ENCODE measurements at regions not wholly inside any gene's neighbourhood (a gene's known extent, or its start where the extent isn't known, plus 50 kb on each side); places are given as distances from the start of the nearest gene placed in this dataset.

- no peak for DNase-seq (ENCODE audit: low read depth)
- no peak overlapping the region for H3K4me3 ChIP-seq (ENCODE audit: low read length)
- no peak for TF ChIP-seq CTCF (conservative IDR thresholded peaks at IDR 0.05; ENCODE audit: low read length)
These were observed 230.3 kb upstream of the PFKP start for GRCh38 chr10:2836921-2837662.

GRCh38 chr10:2834214-2834613 lies 233.1 kb upstream of the PFKP start:
- H3K4me3 ChIP-seq (ENCODE audit: low read length) = no peak overlapping the region
- no peak for TF ChIP-seq CTCF (conservative IDR thresholded peaks at IDR 0.05; ENCODE audit: low read length)
- DNase-seq (ENCODE audit: low read depth) = no peak

GRCh38 chr10:2831509-2831908 lies 235.8 kb upstream of the PFKP start:
- no peak for DNase-seq (ENCODE audit: low read depth)
- TF ChIP-seq CTCF (conservative IDR thresholded peaks at IDR 0.05; ENCODE audit: low read length) = no peak
- no peak overlapping the region for H3K4me3 ChIP-seq (ENCODE audit: low read length)

GRCh38 chr10:2828741-2829140 lies 238.6 kb upstream of the PFKP start:
- no peak for TF ChIP-seq CTCF (conservative IDR thresholded peaks at IDR 0.05; ENCODE audit: low read length)
- H3K4me3 ChIP-seq (ENCODE audit: low read length) = no peak overlapping the region
- DNase-seq (ENCODE audit: low read depth) = no peak

- no peak for TF ChIP-seq CTCF (conservative IDR thresholded peaks at IDR 0.05; ENCODE audit: low read length)
- no peak for DNase-seq (ENCODE audit: low read depth)
- no peak overlapping the region for H3K4me3 ChIP-seq (ENCODE audit: low read length)
These were observed 240.7 kb upstream of the PFKP start for GRCh38 chr10:2826675-2827074.

- H3K4me3 ChIP-seq (ENCODE audit: low read length) = no peak overlapping the region
- no peak for DNase-seq (ENCODE audit: low read depth)
- TF ChIP-seq CTCF (conservative IDR thresholded peaks at IDR 0.05; ENCODE audit: low read length) = no peak
These were observed 241.5 kb upstream of the PFKP start for GRCh38 chr10:2825841-2826240.

GRCh38 chr10:2817940-2818636 lies 249.3 kb upstream of the PFKP start:
- TF ChIP-seq CTCF (conservative IDR thresholded peaks at IDR 0.05; ENCODE audit: low read length) = no peak
- no peak overlapping the region for H3K4me3 ChIP-seq (ENCODE audit: low read length)

More at GRCh38 chr10:2817940-2818636, 249.3 kb upstream of the PFKP start:
- no peak for DNase-seq (ENCODE audit: low read depth)

Measured in AG10803 (cell line).